ENCODE measurements at regions not wholly inside any gene's neighbourhood (a gene's known extent, or its start where the extent isn't known, plus 50 kb on each side); places are given as distances from the start of the nearest gene placed in this dataset.

GRCh38 chr7:41156268-41156667 is 546.6 kb downstream of the INHBA start:
- no peak for DNase-seq

- DNase-seq = no peak
These were observed 549.6 kb downstream of the INHBA start for GRCh38 chr7:41153268-41153667.

- no peak for DNase-seq
These were observed 550.7 kb downstream of the INHBA start for GRCh38 chr7:41152179-41152678.

GRCh38 chr7:41149576-41149975 is 553.3 kb downstream of the INHBA start:
- no peak for DNase-seq

GRCh38 chr7:41148521-41148951 is 554.4 kb downstream of the INHBA start:
- no peak for DNase-seq

- no peak for DNase-seq
These were observed 555.0 kb downstream of the INHBA start for GRCh38 chr7:41147606-41148485.

GRCh38 chr7:41146429-41146828 is 556.5 kb downstream of the INHBA start:
- DNase-seq = no peak

GRCh38 chr7:41145656-41146055 is 557.2 kb downstream of the INHBA start:
- DNase-seq = no peak

GRCh38 chr7:41142904-41143473 is 559.9 kb downstream of the INHBA start:
- no peak for DNase-seq

- DNase-seq = no peak
These were observed 563.1 kb downstream of the INHBA start for GRCh38 chr7:41139789-41140188.

GRCh38 chr7:41136551-41136950 is 566.3 kb downstream of the INHBA start:
- DNase-seq = no peak

- no peak for DNase-seq
These were observed 567.4 kb downstream of the INHBA start for GRCh38 chr7:41135511-41135910.

- DNase-seq = no peak
These were observed 568.3 kb downstream of the INHBA start for GRCh38 chr7:41134300-41135255.

- DNase-seq = no peak
These were observed 569.1 kb downstream of the INHBA start for GRCh38 chr7:41133690-41134299.

GRCh38 chr7:41131956-41132355 is 570.9 kb downstream of the INHBA start:
- no peak for DNase-seq

- no peak for DNase-seq
These were observed 572.2 kb downstream of the INHBA start for GRCh38 chr7:41130561-41131236.

- DNase-seq = no peak
These were observed 572.8 kb downstream of the INHBA start for GRCh38 chr7:41130086-41130485.

- DNase-seq = no peak
These were observed 577.5 kb downstream of the INHBA start for GRCh38 chr7:41125343-41125742.

GRCh38 chr7:41122256-41122987 is 580.5 kb downstream of the INHBA start:
- DNase-seq = no peak

- DNase-seq = no peak
These were observed 581.7 kb downstream of the INHBA start for GRCh38 chr7:41121228-41121627.

- DNase-seq = no peak
These were observed 584.4 kb downstream of the INHBA start for GRCh38 chr7:41118486-41118885.
